Suppressor macrophage (primary cell): ENCODE measurements at regions not wholly inside any gene's neighbourhood (a gene's known extent, or its start where the extent isn't known, plus 50 kb on each side); places are given as distances from the start of the nearest gene placed in this dataset.

Source experiments
- DNase-seq, 4 experiments: peaks; one replicate each; pipeline ENCODE4 v3.0.0-alpha.2; 2020 to 2022

- DNase-seq = no peak
These were observed 53.8 kb upstream of the FBN2 start for GRCh38 chr5:128591598-128592455.

GRCh38 chr5:128596071-128596470, 58.0 kb upstream of the FBN2 start:
- no peak for DNase-seq

- DNase-seq = no peak
These were observed 59.1 kb upstream of the FBN2 start for GRCh38 chr5:128597156-128597555.

GRCh38 chr5:128613128-128613527, 75.1 kb upstream of the FBN2 start:
- DNase-seq = no peak

GRCh38 chr5:128613766-128614165, 75.7 kb upstream of the FBN2 start:
- DNase-seq = no peak

GRCh38 chr5:128615578-128615977, 77.5 kb upstream of the FBN2 start:
- DNase-seq = no peak

GRCh38 chr5:128626536-128627090, 88.6 kb upstream of the FBN2 start:
- no peak for DNase-seq

GRCh38 chr5:128627939-128628338, 89.9 kb upstream of the FBN2 start:
- DNase-seq = no peak

GRCh38 chr5:128629157-128629556, 91.1 kb upstream of the FBN2 start:
- no peak for DNase-seq

- DNase-seq = no peak
These were observed 92.1 kb upstream of the FBN2 start for GRCh38 chr5:128630121-128630520.

GRCh38 chr5:128631771-128632170, 93.7 kb upstream of the FBN2 start:
- DNase-seq = no peak

GRCh38 chr5:128632264-128632663, 94.2 kb upstream of the FBN2 start:
- DNase-seq = no peak

- no peak for DNase-seq
These were observed 95.9 kb upstream of the FBN2 start for GRCh38 chr5:128633901-128634300.

- DNase-seq = no peak
These were observed 97.3 kb upstream of the FBN2 start for GRCh38 chr5:128635379-128635778.

GRCh38 chr5:128636361-128636760, 98.3 kb upstream of the FBN2 start:
- DNase-seq = no peak

GRCh38 chr5:128637031-128637430, 99.0 kb upstream of the FBN2 start:
- no peak for DNase-seq

- no peak for DNase-seq
These were observed 103.8 kb upstream of the FBN2 start for GRCh38 chr5:128641861-128642260.

GRCh38 chr5:128644863-128645262, 106.8 kb upstream of the FBN2 start:
- DNase-seq = no peak

- no peak for DNase-seq
These were observed 107.5 kb upstream of the FBN2 start for GRCh38 chr5:128645581-128645980.

- no peak for DNase-seq
These were observed 108.1 kb upstream of the FBN2 start for GRCh38 chr5:128646176-128646575.

- DNase-seq = no peak
These were observed 111.1 kb upstream of the FBN2 start for GRCh38 chr5:128649192-128649591.

- DNase-seq = no peak
These were observed 125.0 kb upstream of the FBN2 start for GRCh38 chr5:128662997-128663396.

- DNase-seq = no peak
These were observed 127.8 kb upstream of the FBN2 start for GRCh38 chr5:128665747-128666355.

- DNase-seq = no peak
These were observed 129.1 kb upstream of the FBN2 start for GRCh38 chr5:128667152-128667551.
